B cell (primary cell): ENCODE measurements at regions not wholly inside any gene's neighbourhood (a gene's known extent, or its start where the extent isn't known, plus 50 kb on each side); places are given as distances from the start of the nearest gene placed in this dataset.

Experiments used
- ATAC-seq: fragments of 200-7000 bp; cut with Tn5 transposase; one replicate; pipeline ENCODE4 v1.10.0; 2021; ENCODE audit warnings: low read depth, mild to moderate bottlenecking, moderate number of reproducible peaks, moderate library complexity
- CTCF ChIA-PET: fragments of 350-600 bp; sonication (Branson Sonifier 250); formaldehyde crosslinking; loops from one replicate; lab custom pipeline; 2021; ENCODE audit warnings: antibody characterized with exemption, inconsistent platforms; lab: Charles Lee
- POLR2A ChIA-PET: fragments of 350-600 bp; sonication (Branson Sonifier 250); formaldehyde crosslinking; loops from one replicate; lab custom pipeline; 2021; ENCODE audit warnings: antibody characterized with exemption; lab: Charles Lee
- DNase-seq: peaks from one replicate; pipeline ENCODE4 v3.0.0; 2013
- H2AFZ ChIP-seq: 2 replicates; pipeline ENCODE4 v1.6.1; 2012; ENCODE audit warnings: mild to moderate bottlenecking, low read depth, low read length; ENCODE audit not compliant: insufficient read depth, poor library complexity, severe bottlenecking
- H3K27ac ChIP-seq, 2 donors: 1 replicate in 1 of 2; 2 replicates in 1 of 2; pipeline ENCODE4 v1.5.1; 2012 to 2013; ENCODE audit warnings: low read length in 2 of 2, mild to moderate bottlenecking in 2 of 2, moderate library complexity in 1 of 2
- H3K27me3 ChIP-seq, 4 experiments: fragments of 200-600 bp in 1 of 4; sonication (generic) in 1 of 4; replicated peaks in 1 of 4; 1 replicate in 2 of 4; 2 replicates in 2 of 4; pipeline versions ENCODE4 v1.6.1 to v1.7.0; 2013 to 2016; ENCODE audit warnings: low read length in 3 of 4, mild to moderate bottlenecking in 2 of 4, mixed read lengths in 1 of 4, moderate library complexity in 1 of 4; ENCODE audit not compliant: insufficient read depth in 4 of 4, control insufficient read depth in 3 of 4; ENCODE audit errors: control extremely low read depth in 1 of 4
- H3K36me3 ChIP-seq, 2 experiments: replicated peaks in 1 of 2; 1 replicate in 1 of 2; 2 replicates in 1 of 2; pipeline versions ENCODE4 v1.6.1 to v1.7.1; 2013; ENCODE audit warnings: low read length in 1 of 2; ENCODE audit not compliant: insufficient read depth in 2 of 2, control insufficient read depth in 1 of 2; ENCODE audit errors: control extremely low read depth in 1 of 2, extremely low read depth in 1 of 2
- H3K4me1 ChIP-seq, 2 donors: fragments of 200-600 bp in 1 of 2; sonication (generic) in 1 of 2; 1 replicate in 1 of 2; 2 replicates in 1 of 2; pipeline versions ENCODE4 v1.5.1 to v1.6.1; 2013 to 2017; ENCODE audit warnings: low read length in 2 of 2; ENCODE audit not compliant: control insufficient read depth in 2 of 2, insufficient read depth in 2 of 2
- H3K4me2 ChIP-seq: replicated peaks from 2 replicates; pipeline ENCODE3; 2012; ENCODE audit warnings: mild to moderate bottlenecking, low read depth, low read length; ENCODE audit not compliant: poor library complexity, severe bottlenecking
- H3K4me3 ChIP-seq, 5 experiments: fragments of 200-600 bp in 1 of 5; sonication (generic) in 1 of 5; 1 replicate in 3 of 5; 2 replicates in 2 of 5; pipeline versions ENCODE4 v1.5.1 to v1.7.0; 2011 to 2016; ENCODE audit warnings: low read length in 4 of 5, mild to moderate bottlenecking in 4 of 5, low read depth in 2 of 5, control low read depth in 1 of 5, moderate library complexity in 1 of 5; ENCODE audit not compliant: insufficient read depth in 1 of 5; ENCODE audit errors: control extremely low read depth in 1 of 5, extremely low read depth in 1 of 5
- H3K79me2 ChIP-seq: fragments of 200-600 bp; sonication (generic); one replicate; pipeline ENCODE4 v1.6.0; 2016; ENCODE audit warnings: low read length; ENCODE audit not compliant: control insufficient read depth, insufficient read depth
- H3K9ac ChIP-seq: fragments of 200-600 bp; sonication (generic); 2 replicates; pipeline ENCODE4 v1.6.1; 2017; ENCODE audit warnings: mild to moderate bottlenecking, low read length, moderate library complexity
- H3K9me3 ChIP-seq, 3 donors: one replicate each; pipeline versions ENCODE4 v1.6.1 to v1.7.1; 2013; ENCODE audit warnings: low read length in 2 of 3; ENCODE audit not compliant: control insufficient read depth in 2 of 3, insufficient read depth in 1 of 3; ENCODE audit errors: control extremely low read depth in 1 of 3
- H4K20me1 ChIP-seq: 2 replicates; pipeline ENCODE4 v1.6.0; 2012; ENCODE audit warnings: mild to moderate bottlenecking, low read length; ENCODE audit not compliant: insufficient read depth, control insufficient read depth, poor library complexity, severe bottlenecking
- H3K27ac Mint-ChIP-seq: one replicate; pipeline ENCODE4 v1.8.0; 2021; ENCODE audit warnings: mixed read lengths
- H3K27me3 Mint-ChIP-seq: one replicate; pipeline ENCODE4 v1.8.0; 2021; ENCODE audit warnings: mixed read lengths
- H3K4me1 Mint-ChIP-seq: one replicate; pipeline ENCODE4 v1.8.0; 2021; ENCODE audit warnings: mixed read lengths
- H3K4me3 Mint-ChIP-seq: one replicate; pipeline ENCODE4 v1.8.0; 2021; ENCODE audit warnings: mixed read lengths
- H3K9me3 Mint-ChIP-seq: one replicate; pipeline ENCODE4 v1.8.0; 2022; ENCODE audit warnings: mixed read lengths; ENCODE audit not compliant: insufficient read depth
- EZH2 ChIP-seq: IDR thresholded peaks from 2 replicates; pipeline ENCODE4 v1.6.1; 2012; ENCODE audit warnings: borderline replicate concordance, low read depth, mild to moderate bottlenecking, moderate library complexity, low read length; ENCODE audit not compliant: insufficient read depth, poor library complexity, severe bottlenecking
- WGBS: methylation state at CpG from one replicate; pipeline ENCODE4 v1.1.5; 2013; ENCODE audit warnings: missing lambda C conversion rate; ENCODE audit not compliant: insufficient coverage; 5-methylcytosine and 5-hydroxymethylcytosine counted together
- intact Hi-C: fragments of 100-400 bp; cut with micrococcal nuclease; formaldehyde crosslinking; loops from one replicate; pipeline ENCODE4 v1.10.0; 2022
- TF ChIP-seq, protein P1 (sequence below): fragments of 200-600 bp; IDR thresholded peaks from one replicate; pipeline ENCODE4 v1.8.0; 2022; ENCODE audit warnings: antibody characterized with exemption, mild to moderate bottlenecking

GRCh38 chr14:61609191-61609843, 86.0 kb upstream of the HIF1A start:
- no peak overlapping the region for H2AFZ ChIP-seq
- ChIA-PET POLR2A (interaction anchor here (0.7 to 1.3 kb wide), 2 partner anchors 40 to 86 kb away, joined by 3 read pairs; partner anchors contain the start of gene HIF1A), CTCF (interaction anchor here (1.2 to 1.3 kb wide), 2 partner anchors 10 to 11 kb away, joined by 3 to 4 read pairs; no protein-coding TSS in a partner anchor)
- peaks cover 5 to 11% of the 10 kb centered on the region in 2 donors for H3K4me1 ChIP-seq
- 89% methylated on average over 10 of the region's 10 CpGs for WGBS
- no peaks in the 10 kb centered on the region for H4K20me1 ChIP-seq
- H3K4me2 ChIP-seq: no peak overlapping the region
- H3K27me3 Mint-ChIP-seq: no peaks in the 10 kb centered on the region
- H3K9me3 ChIP-seq: no peaks in the 10 kb centered on the region
- no peaks in the 10 kb centered on the region for H3K36me3 ChIP-seq
- H3K4me3 Mint-ChIP-seq: no peak overlapping the region
- TF ChIP-seq, protein P1, sequence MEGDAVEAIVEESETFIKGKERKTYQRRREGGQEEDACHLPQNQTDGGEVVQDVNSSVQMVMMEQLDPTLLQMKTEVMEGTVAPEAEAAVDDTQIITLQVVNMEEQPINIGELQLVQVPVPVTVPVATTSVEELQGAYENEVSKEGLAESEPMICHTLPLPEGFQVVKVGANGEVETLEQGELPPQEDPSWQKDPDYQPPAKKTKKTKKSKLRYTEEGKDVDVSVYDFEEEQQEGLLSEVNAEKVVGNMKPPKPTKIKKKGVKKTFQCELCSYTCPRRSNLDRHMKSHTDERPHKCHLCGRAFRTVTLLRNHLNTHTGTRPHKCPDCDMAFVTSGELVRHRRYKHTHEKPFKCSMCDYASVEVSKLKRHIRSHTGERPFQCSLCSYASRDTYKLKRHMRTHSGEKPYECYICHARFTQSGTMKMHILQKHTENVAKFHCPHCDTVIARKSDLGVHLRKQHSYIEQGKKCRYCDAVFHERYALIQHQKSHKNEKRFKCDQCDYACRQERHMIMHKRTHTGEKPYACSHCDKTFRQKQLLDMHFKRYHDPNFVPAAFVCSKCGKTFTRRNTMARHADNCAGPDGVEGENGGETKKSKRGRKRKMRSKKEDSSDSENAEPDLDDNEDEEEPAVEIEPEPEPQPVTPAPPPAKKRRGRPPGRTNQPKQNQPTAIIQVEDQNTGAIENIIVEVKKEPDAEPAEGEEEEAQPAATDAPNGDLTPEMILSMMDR: no peak
- no peak for TF ChIP-seq EZH2
- DNase-seq (no peak), ATAC-seq (no peak)
- intact Hi-C loops: loop anchor here (5.0 kb wide), 2 partner anchors 33 to 42 kb away; no protein-coding TSS in a partner anchor
- no peaks in the 10 kb centered on the region for H3K27me3 ChIP-seq
- no peak overlapping the region for H3K4me3 ChIP-seq
- peaks cover 9% of the 10 kb centered on the region for H3K4me1 Mint-ChIP-seq
- no peaks in the 10 kb centered on the region for H3K79me2 ChIP-seq
- H3K9me3 Mint-ChIP-seq: no peaks in the 10 kb centered on the region
- H3K27ac Mint-ChIP-seq: no peak overlapping the region
- H3K9ac ChIP-seq: no peak overlapping the region
- H3K27ac ChIP-seq: no peak overlapping the region

DNA sequence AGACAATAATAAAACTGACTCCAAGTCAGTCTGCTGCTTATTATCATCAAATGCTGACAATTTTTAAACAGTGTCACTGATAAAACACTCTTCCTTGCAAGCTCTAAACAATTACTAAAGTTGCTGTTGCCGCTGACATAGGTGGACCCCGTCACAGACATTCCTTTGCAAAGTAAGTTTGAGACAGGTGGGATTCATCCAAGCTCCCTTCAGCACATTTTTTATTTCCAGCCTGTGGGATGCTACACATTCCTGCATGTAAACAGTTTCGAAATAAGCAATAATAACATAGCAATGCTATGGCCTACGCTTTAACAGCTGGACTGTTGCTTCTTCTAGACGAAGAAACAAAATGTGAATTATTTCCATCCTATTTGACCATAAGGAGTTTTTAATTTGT, 85.4 kb upstream of the HIF1A start:
- DNase-seq: no peak
- ChIA-PET CTCF (interaction anchor here (1.2 kb wide), 1 partner anchor 10 kb away, joined by 3 read pairs; no protein-coding TSS in a partner anchor), POLR2A (no interaction called here)
- Mint-ChIP-seq H3K4me3 (no peak overlapping the region), H3K27me3 (no peaks in the 10 kb centered on the region), H3K9me3 (no peaks in the 10 kb centered on the region), H3K27ac (no peak overlapping the region), H3K4me1 (peaks cover 9% of the 10 kb centered on the region)
- ATAC-seq: no peak
- WGBS: 100% methylated on average over 2 of the region's 5 CpGs
- Histone ChIP-seq H3K4me3 (no peak overlapping the region), H3K27ac (no peak overlapping the region), H3K4me1 (peaks cover 5 to 11% of the 10 kb centered on the region in 2 donors), H2AFZ (no peak overlapping the region), H3K9ac (no peak overlapping the region), H3K9me3 (no peaks in the 10 kb centered on the region), H3K4me2 (no peak overlapping the region), H4K20me1 (no peaks in the 10 kb centered on the region), H3K27me3 (no peaks in the 10 kb centered on the region), H3K79me2 (no peaks in the 10 kb centered on the region), H3K36me3 (no peaks in the 10 kb centered on the region)
- no peak for TF ChIP-seq EZH2
- TF ChIP-seq, protein P1: no peak
- intact Hi-C loops: loop anchor here (5.0 kb wide), 2 partner anchors 32 to 43 kb away; no protein-coding TSS in a partner anchor
